GM19467 (cell line): ENCODE measurements at regions not wholly inside any gene's neighbourhood (a gene's known extent, or its start where the extent isn't known, plus 50 kb on each side); places are given as distances from the start of the nearest gene placed in this dataset.
A peak's percentile ranks its signal among the peaks of the same experiment; 100 is the strongest.
"Not testable (repeated sequence)": the region's sequence is repeated elsewhere in the genome, so short reads cannot be mapped to it uniquely, and the experiment has no call there.

Experiments
- ATAC-seq: cut with Tn5 transposase; IDR thresholded peaks from one replicate; pipeline ENCODE4 v1.9.1; 2021; ENCODE audit warnings: mild to moderate bottlenecking, moderate library complexity; ENCODE audit not compliant: unreplicated experiment

DNA sequence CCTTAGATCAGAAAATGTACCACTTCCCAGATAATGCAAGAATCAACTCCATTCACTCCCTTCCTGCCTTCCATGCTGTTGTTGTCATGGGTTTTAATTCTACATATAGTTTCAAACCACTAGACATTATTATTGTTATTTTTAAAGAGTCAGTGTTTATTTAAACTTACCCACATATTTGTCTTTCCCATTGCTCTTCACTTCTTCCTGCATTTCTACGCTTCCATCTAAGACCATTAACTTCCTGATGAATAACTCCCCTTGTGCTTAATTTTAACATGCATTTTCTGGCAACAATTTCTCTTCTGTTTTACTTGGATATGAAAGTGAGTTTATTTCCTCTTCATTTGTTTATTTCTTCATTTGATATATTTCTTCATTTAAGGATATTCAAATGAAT is 127.1 kb upstream of the FHIT start:
- ATAC-seq: no peak

GRCh38 chr3:61381745-61382392 is 130.6 kb upstream of the FHIT start:
- peak; percentile 88 for ATAC-seq

- no peak for ATAC-seq
These were observed 136.6 kb upstream of the FHIT start for GRCh38 chr3:61387817-61388216.

GRCh38 chr3:61393480-61393947 is 142.3 kb upstream of the FHIT start:
- not testable (repeated sequence) for ATAC-seq

DNA sequence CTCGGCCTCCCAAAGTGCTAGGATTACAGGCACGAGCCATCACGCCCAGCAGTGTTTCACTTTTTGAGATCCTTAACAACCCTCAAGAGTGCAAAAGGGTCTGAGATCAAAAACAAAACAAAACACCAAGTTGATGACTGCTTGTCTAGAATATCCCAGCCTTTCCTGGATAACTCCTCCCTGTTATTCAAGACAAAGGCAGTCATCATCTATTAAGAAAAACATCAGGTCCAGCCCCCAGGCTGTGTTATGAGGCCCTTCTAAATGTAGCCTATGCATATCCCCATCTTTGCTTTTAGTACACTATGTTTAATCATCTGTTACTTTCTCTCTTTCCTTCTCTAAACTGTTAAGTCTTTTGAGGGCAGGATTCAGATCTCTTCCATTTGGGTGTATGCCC is 150.1 kb upstream of the FHIT start:
- ATAC-seq: no peak

GRCh38 chr3:61407397-61407796 is 154.0 kb upstream of the PTPRG start:
- ATAC-seq: no peak

DNA sequence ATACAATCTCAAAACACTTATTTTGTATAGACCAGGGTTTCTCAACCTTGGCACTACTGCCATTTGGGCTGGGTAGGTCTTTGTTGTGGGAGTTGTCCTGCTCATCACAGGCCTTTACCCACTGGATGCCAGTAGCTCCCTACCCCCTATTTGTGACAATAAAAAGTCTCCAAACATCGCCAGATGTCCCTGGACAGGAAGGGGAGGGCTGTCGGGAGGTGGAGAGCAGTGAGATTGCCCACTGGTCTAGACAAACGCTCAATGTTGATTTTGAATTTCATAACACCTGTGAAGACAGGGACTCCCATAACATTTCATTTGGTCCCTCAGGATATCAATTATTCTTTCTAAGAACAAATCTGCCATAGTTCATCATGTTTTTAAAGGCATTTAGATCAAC is 151.7 kb upstream of the PTPRG start:
- ATAC-seq: no peak

DNA sequence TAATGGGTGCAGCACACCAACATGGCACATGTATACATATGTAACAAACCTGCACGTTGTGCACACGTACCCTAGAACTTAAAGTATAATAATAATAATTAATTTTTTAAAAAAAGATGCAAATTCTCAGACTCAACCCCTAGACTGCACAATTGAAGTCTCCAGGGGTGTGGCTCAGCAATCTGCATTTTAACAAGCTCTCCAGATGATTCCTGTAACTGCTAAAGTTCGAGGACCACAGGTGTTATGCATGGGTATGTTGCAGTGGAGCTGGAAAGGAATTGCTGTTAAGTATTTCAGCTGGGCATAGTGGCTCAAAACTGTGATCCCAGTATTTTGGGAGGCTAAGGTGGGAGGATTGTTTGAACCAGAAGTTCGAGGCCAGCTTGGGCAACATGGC is 151.0 kb upstream of the PTPRG start:
- not testable (repeated sequence) for ATAC-seq

DNA sequence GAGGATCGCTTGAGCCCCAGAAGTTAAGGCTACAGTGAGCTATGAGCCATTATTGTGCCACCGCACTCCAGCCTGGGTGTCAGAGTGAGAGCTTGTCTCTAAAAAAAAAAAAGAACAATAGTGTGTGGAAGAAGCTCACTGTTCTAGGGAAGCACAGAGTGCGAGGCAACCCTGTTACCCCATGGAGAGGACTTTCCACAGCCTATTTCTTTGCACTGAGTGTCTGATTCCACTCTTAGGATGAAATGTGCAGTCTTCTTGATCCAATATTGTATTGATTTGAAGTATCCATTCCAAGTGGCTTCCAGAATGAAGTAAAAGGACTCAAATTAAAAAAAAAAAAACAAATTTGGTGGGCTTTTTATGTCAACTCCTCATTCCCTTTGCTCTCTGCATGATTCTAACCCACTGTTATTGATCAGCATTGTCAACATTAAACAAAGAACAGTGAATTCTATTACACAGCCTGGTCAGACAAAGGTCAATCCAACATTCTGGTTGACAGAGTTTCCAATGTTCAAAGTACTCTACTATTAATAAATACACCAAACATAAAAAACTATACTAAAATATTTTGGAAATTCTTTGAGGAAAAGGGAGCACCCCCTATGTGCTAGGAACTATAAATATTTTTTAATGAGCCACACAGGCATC is 150.2 kb upstream of the PTPRG start:
- no peak for ATAC-seq

DNA sequence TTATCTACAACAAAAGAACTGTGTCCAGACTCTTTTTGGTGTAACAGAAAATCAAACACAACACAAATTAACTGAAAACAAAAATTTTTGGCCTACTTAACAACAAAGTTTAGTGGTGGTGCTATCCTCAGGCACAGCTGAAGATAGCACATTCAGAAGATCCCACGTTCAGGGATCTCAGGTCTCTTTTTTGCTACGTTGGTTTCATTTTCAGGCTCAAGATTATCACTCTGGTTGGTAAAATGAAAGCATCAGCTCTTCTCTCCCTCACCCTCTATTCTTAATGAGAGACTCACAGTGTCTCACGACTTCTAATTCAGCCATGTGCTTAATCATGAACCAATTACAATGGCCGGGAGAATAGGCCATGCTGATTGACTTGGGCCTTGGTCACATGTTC is 146.9 kb upstream of the PTPRG start:
- peak; percentile 88 for ATAC-seq

DNA sequence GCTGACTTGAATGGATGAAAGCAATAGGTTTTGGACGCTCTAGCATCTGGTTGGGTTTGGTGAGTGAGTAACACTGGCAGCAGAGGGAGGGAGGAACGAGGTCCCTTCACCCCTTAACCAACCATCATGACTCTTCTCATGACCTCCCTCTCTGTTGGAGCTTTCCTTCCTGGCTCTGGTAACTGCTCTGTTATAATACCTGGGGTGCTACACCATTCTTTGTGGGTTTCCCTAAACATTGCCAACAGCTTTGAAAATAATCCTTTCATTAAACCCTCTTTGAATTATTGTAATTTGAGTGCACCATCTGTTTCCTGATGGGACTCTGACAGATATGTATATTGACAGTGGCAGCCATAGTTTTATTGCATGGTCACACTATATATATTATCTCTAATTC is 146.2 kb upstream of the PTPRG start:
- no peak for ATAC-seq

DNA sequence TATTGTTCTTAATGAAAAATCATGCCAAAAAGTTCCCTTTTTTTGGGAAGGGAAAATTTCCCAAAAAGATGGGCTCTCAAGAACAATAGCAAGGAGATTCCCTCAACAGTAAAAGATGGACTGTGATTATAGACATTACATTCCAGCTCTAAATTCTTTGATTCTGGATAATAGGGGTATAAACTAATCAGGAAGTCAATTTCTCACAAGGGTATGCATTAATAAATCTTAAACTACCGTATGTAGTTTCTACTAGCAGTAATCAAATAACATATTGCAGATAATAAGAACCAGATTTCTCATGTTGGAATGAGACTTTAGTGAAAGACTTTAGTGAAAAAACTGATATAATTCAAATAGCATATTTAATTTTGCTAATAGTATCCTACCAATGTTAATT is 144.8 kb upstream of the PTPRG start:
- no peak for ATAC-seq

GRCh38 chr3:61417352-61417751 is 144.0 kb upstream of the PTPRG start:
- ATAC-seq: no peak

DNA sequence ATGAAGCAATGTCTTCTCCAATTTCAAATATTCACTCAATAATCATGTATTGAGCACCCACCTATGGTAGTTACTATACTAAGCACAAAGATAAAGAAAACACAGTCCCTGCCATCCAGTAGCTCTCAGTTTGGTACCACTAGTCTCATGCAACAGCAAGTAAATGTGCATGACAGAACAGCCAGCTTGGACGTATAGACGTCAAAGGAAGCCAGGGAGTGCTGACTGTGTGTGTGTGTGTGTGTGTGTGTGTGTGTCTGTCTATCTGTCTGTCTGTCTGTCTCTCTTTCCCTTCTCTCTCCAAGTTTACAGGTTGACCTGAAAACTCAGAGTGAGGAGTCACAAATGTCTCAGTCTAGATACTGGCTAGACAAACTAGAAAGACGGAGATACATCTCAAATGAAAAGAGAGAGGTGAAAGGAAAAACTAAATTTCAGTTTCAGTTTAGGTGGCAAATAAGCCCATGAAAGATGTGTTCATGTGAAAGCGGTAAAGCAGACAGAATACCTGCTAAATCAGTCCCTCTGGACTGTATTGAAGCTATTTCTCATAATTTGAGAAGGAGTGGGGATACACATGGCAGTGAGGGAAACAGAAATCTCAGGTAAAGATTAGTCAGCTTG is 141.1 kb upstream of the PTPRG start:
- ATAC-seq: peak; percentile 88

GRCh38 chr3:61422945-61423673 is 138.3 kb upstream of the PTPRG start:
- no peak for ATAC-seq

GRCh38 chr3:61425356-61425755 is 136.0 kb upstream of the PTPRG start:
- ATAC-seq: no peak

DNA sequence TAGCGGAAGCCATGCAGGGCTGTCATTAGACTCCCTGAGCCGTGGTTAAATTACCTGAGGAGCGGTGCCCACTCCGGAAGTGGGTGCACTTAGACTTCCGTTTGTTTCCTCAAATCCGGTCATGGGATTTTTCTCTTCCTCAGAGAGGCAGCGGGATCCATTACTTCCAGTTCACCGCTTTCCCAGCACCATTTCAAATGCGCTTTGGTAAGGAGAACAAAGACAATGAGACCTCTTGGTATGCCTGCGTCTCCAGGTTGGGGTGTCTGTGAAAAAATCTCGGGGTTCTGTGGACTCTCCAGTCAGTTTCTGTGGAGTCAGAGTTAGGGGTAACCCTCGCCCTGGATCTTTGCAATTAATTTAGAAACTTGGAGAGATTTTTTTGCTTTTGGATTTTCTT is 132.3 kb upstream of the PTPRG start:
- ATAC-seq: no peak

GRCh38 chr3:61434901-61435300 is 126.5 kb upstream of the PTPRG start:
- not testable (repeated sequence) for ATAC-seq

- ATAC-seq: not testable (repeated sequence)
These were observed 126.0 kb upstream of the PTPRG start for GRCh38 chr3:61435361-61435760.

DNA sequence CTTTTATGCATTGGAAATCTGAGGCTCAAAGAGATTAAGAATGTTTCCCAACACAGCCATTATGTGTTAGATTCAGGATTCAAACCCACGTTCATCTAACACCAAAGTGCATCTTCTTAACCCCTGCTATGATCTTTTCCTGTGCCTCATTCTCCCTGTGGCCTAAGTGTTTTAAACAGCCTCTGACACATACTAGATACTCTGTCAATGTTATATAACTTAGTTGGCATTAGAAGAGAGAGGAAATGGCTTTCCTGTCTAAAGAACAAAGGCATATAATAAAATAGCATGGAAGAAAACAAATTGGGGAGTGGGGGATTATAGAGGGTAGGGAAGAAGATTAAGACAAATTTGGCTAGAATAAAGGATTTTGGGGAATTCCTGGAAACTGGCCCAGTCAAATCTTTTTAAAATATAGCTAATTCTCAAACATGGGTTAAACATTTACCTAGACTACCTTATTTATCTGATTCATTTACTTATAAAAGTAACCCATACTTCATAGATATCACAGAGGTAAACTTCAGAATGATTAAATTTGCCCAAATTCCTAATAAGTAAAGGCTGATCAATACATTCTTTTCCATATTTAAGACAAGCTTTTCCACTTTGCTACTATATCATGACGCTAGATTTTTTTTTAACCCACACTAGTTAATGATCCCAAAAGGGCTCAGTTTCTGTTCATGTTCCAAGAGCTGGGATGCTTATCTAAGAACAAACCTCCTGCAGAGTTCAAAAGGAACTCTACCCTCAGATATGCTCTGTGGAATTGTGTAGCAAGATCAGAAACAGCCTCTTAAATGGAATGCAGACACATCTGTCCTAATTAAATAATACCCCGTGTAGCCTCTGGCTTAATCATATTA is 122.9 kb upstream of the PTPRG start:
- no peak for ATAC-seq

GRCh38 chr3:61439122-61439458 is 122.3 kb upstream of the PTPRG start:
- no peak for ATAC-seq
